ENCODE measurements at regions not wholly inside any gene's neighbourhood (a gene's known extent, or its start where the extent isn't known, plus 50 kb on each side); places are given as distances from the start of the nearest gene placed in this dataset.
A peak's percentile ranks its signal among the peaks of the same experiment; 100 is the strongest.

DNA sequence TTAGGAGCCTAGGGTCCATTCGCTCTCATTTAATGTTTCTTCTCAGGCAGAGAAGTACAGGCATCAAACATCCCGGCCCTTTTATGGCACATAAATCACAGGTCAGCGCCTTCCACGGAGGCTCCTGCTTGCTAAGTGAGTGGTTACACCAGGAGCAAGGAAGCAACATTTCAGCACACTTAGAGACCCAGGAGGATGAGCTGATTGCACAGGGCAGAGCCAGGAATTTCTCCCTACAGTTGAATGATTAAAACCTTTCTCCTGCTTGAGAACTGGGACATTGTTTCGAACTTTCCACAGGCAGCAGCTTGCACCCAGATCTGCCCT is 233.4 kb downstream of the SPTSSA start:
- TF ChIP-seq, protein P1, sequence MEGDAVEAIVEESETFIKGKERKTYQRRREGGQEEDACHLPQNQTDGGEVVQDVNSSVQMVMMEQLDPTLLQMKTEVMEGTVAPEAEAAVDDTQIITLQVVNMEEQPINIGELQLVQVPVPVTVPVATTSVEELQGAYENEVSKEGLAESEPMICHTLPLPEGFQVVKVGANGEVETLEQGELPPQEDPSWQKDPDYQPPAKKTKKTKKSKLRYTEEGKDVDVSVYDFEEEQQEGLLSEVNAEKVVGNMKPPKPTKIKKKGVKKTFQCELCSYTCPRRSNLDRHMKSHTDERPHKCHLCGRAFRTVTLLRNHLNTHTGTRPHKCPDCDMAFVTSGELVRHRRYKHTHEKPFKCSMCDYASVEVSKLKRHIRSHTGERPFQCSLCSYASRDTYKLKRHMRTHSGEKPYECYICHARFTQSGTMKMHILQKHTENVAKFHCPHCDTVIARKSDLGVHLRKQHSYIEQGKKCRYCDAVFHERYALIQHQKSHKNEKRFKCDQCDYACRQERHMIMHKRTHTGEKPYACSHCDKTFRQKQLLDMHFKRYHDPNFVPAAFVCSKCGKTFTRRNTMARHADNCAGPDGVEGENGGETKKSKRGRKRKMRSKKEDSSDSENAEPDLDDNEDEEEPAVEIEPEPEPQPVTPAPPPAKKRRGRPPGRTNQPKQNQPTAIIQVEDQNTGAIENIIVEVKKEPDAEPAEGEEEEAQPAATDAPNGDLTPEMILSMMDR (IDR thresholded peaks at IDR 0.05) = no peak
- H3K4me3 Mint-ChIP-seq (ENCODE audit: unreplicated experiment) = no peak overlapping the region
- H3K9me3 Mint-ChIP-seq (ENCODE audit: unreplicated experiment) = no peaks in the 10 kb centered on the region
- peaks cover 3% of the 10 kb centered on the region for H3K4me1 Mint-ChIP-seq (ENCODE audit: unreplicated experiment)
- no peak for DNase-seq (ENCODE audit: extremely low spot score, unreplicated experiment)
- H3K27me3 Mint-ChIP-seq (ENCODE audit: unreplicated experiment) = peaks cover 4% of the 10 kb centered on the region
- no peak overlapping the region for H3K27ac Mint-ChIP-seq (ENCODE audit: unreplicated experiment)
- no peaks in the 10 kb centered on the region for H3K36me3 Mint-ChIP-seq (ENCODE audit: unreplicated experiment)

DNA sequence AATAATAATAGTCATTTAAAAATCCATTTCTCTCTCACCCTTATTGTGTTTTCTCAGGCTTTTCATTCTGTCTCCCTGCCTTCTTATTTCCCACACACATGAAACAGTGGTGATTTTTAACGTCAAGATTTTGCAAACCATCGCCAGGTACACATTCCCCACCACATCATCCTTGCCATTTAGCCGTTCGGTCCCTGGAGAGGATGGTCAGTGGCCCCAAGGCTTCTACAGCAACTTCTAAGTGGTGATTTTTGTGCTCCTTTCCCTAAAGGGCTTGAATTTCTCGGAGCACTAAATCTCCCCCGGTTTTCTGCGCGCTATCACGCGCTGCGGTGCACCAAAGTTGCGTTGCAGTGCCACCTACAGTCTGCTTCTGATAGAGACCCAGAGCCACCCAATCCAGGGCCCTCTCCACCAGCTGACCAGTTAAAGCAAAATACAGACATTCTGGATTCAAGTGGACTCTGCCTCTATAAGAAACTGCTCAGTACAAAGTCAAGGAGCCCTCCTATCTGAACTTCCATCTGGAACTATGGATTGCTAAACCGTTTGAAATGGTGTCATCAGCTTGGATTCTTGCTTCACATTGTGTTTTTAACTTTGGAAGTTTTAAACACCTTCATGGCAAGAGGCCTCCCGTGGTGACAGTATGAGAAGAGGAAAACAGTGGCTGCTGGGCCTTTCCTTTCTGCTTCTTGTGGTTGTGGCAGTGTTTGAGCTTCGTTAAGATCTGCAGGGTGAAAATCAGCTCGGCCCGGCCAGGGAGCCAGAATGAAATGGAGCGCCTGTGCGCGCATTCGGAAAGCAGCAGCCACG is 234.0 kb downstream of the SPTSSA start:
- no peak for DNase-seq (ENCODE audit: extremely low spot score, unreplicated experiment)
- no peaks in the 10 kb centered on the region for H3K36me3 Mint-ChIP-seq (ENCODE audit: unreplicated experiment)
- peak overlapping the region; percentile 30 for H3K4me3 Mint-ChIP-seq (ENCODE audit: unreplicated experiment)
- TF ChIP-seq, protein P1 (IDR thresholded peaks at IDR 0.05) = peak; percentile 90
- peaks cover 6% of the 10 kb centered on the region for H3K4me1 Mint-ChIP-seq (ENCODE audit: unreplicated experiment)
- no peaks in the 10 kb centered on the region for H3K9me3 Mint-ChIP-seq (ENCODE audit: unreplicated experiment)
- H3K27ac Mint-ChIP-seq (ENCODE audit: unreplicated experiment) = no peak overlapping the region
- peaks cover 4% of the 10 kb centered on the region for H3K27me3 Mint-ChIP-seq (ENCODE audit: unreplicated experiment)

DNA sequence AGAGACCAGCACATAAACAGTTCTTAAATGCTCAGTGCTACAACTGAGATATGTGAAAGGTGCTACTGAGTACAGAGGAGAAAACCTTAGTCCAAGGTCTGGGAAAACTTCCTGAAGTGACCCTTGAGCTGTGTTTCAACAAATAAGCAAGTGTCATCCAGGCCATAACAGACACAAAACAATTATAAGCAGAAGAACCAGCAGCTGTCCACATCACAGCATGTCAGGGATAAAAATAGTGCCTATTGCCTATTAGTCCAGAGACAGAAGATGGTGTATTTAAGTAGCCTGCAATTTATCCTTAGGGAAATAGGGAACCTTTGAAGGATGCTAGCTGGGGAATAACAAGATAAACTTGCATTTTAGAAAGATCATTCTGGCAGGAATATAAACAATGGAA is 237.8 kb downstream of the SPTSSA start:
- no peaks in the 10 kb centered on the region for H3K9me3 Mint-ChIP-seq (ENCODE audit: unreplicated experiment)

DNA sequence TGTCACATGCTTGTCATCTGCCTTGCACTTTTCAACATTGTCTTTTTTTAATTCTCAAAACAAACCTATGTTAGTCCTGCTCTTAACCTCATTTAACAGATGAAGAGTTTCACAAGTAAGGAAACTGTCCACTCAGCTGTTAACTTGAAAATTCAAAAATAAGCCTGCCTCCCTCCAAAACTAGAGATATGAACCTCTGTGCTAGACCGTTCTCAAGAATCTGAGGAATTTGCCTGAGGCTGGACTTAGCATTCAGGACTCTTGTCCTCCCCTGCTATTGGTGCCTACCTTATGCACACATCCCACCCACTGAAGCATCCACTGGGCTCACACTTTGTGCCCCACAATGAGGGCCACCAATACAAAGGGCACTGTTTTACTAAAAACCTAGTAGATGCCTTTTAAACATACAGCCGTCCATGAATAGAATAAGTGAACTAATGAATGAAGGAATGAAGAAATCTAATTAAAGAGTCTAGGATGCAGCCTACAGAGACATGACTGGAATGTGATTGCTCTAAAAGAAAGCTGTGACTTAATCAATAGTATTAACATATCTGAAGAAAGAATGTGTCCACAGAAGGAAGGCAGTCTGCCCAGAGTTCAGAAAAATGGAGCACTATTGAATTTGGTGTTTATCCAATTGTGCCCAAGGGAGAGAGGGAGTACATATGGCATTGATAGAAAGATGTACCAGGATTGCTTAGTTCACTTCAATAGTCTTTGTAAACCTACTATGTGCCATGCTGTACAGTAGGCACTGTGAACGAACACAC is 238.5 kb downstream of the SPTSSA start:
- Mint-ChIP-seq H3K27me3 (ENCODE audit: unreplicated experiment) (peaks cover 3% of the 10 kb centered on the region), H3K4me3 (ENCODE audit: unreplicated experiment) (no peak overlapping the region), H3K36me3 (ENCODE audit: unreplicated experiment) (no peaks in the 10 kb centered on the region), H3K27ac (ENCODE audit: unreplicated experiment) (no peak overlapping the region), H3K9me3 (ENCODE audit: unreplicated experiment) (no peaks in the 10 kb centered on the region), H3K4me1 (ENCODE audit: unreplicated experiment) (peaks cover 6% of the 10 kb centered on the region)
- TF ChIP-seq, protein P1 (IDR thresholded peaks at IDR 0.05) = no peak
- no peak for DNase-seq (ENCODE audit: extremely low spot score, unreplicated experiment)

More for the DNA sequence above, 237.8 kb downstream of the SPTSSA start:
- Mint-ChIP-seq H3K36me3 (ENCODE audit: unreplicated experiment) (no peaks in the 10 kb centered on the region), H3K27me3 (ENCODE audit: unreplicated experiment) (peaks cover 2% of the 10 kb centered on the region), H3K4me1 (ENCODE audit: unreplicated experiment) (peaks cover 6% of the 10 kb centered on the region), H3K27ac (ENCODE audit: unreplicated experiment) (no peak overlapping the region), H3K4me3 (ENCODE audit: unreplicated experiment) (no peak overlapping the region)
- TF ChIP-seq, protein P1 (IDR thresholded peaks at IDR 0.05) = no peak
- no peak for DNase-seq (ENCODE audit: extremely low spot score, unreplicated experiment)

DNA sequence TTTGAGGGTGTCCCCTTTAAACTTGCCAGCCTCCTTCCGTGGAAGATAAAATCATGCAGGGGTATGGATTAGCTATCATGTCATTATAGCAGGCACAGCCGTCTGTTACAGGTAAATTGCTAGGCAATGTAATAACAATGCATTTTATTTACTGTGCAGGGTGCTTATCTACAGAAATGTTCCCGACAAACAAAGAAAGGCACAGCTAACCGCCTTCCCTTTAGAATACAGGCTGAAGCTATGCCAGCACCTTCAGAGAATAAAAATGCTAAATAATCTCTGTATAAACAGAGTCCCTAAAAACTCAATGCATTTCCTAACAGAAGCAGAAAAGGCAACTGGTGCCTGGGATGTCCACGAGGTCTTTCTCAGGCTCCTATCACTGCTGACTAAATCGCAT is 239.2 kb downstream of the SPTSSA start:
- Mint-ChIP-seq H3K4me3 (ENCODE audit: unreplicated experiment) (no peak overlapping the region), H3K27me3 (ENCODE audit: unreplicated experiment) (peaks cover 4% of the 10 kb centered on the region), H3K9me3 (ENCODE audit: unreplicated experiment) (no peaks in the 10 kb centered on the region), H3K4me1 (ENCODE audit: unreplicated experiment) (peaks cover 5% of the 10 kb centered on the region), H3K27ac (ENCODE audit: unreplicated experiment) (no peak overlapping the region), H3K36me3 (ENCODE audit: unreplicated experiment) (no peaks in the 10 kb centered on the region)
- TF ChIP-seq, protein P1 (IDR thresholded peaks at IDR 0.05) = no peak
- no peak for DNase-seq (ENCODE audit: extremely low spot score, unreplicated experiment)
